ENCODE measurements at regions not wholly inside any gene's neighbourhood (a gene's known extent, or its start where the extent isn't known, plus 50 kb on each side); places are given as distances from the start of the nearest gene placed in this dataset.

DNA sequence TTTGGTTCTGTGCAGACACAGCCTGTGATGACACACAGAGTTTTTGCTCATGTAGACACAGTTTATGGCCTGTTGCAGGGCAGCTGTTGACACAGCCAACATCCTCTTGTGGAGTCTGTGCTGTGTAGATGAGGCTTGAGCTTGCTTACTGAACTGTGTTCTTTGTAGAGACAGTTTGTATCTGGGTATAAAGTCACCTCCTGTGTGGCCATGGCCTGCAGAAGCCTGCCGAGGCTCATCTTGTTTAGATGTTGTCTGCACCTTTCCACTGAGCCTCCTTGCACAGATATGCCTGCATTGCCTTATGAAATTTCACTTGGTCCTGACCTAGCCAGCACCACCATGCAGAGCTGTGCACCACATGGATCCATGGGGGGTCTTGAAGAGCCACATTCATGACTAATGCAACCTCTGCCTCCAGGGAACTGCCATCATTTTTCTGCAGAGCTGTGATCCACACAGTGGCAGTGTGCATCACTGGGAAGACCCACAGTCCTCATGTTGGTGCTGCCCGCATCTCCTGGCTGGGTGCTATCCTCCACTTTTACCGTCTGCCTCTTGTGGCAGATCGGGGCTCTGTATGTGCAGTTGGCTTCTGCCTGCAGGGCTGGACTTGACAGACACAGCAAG is 198.0 kb upstream of the MAMLD1 start:
- ATAC-seq (no peak), DNase-seq (no peak)

DNA sequence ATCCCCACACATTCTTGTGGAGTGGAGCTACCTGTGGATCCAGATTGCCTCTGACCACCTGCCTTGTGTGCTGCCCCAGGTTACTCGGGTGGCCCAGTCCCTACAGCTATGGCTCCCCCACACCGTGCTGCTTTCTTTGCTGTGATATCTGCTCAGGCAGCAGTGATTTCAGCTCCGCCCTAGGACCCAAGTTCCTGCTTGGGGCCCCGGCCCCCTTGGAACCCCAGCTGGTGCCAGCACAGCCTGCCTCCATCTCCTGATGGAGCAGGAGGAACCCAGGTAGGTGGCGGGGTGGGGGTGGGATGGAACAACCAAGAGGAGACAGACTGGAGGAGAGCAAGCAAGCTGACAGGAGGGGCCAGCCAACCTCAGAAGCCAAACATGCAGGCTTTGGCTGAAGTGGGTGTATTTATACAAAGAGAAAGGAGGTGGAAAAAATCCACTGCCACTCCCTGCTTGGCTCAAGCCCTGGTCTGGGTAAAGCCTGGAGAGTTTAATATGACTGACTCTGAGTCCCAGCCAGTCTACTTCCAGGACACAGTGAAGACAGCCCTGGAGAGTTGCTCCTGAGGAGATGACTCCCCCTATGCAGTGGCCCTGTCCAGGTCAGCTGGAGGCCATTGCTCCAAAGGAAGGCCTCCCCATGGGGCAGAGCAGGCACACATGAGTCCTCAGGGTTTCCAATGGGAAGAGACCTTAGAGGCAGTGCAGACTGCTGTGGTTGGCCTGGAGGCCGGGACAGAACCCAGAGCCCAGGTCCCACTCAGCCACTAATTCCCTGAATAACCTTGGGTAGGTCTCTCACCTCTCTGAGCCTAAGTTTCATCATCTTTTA is 197.1 kb upstream of the MAMLD1 start:
- DNase-seq, result no peak
- no peak for ATAC-seq

DNA sequence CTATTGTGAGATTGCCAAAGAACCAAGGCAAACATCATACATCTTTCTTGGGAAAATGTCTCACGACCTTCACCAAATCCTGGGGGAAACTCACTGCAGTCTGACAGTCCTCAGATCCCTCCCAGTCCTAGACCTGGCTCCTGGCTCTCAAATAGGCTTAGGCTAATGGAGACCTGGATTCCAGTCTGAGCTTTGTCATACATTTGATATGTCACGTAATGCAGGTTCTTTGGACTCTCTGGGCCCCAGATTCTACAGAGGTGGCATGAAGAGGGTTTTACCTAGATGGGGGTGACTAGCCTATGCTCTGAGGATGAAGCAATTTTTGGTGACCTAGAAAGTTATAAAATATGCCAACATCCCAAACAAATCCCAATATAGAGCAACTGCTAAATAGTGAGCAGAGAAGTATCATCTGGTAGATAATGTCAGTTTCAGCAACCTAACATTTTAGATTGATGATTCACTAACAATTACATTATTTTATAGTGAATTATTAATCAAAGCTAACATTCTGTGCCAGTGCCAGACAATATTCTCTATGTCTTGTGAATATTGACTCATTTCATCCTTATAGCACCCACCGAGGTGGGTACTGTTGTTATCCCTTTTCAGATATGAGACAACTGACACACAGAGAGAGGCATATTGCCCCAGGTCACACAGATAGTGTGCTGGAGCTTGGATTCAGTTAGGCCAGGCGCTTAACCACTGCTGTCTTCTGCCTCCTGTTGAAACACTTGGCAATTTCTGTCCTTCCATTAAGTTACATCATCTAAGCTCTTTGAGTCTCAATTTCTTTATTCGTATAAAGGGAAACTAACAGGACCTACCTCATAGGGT is 195.4 kb upstream of the MAMLD1 start:
- ATAC-seq, result no peak
- DNase-seq, result no peak

GRCh38 chrX:150182161-150182560 is 181.0 kb upstream of the MAMLD1 start:
- ATAC-seq (no peak), DNase-seq (no peak)

- ATAC-seq, result no peak
- no peak for DNase-seq
Measured at GRCh38 chrX:150184491-150184890, 178.6 kb upstream of the MAMLD1 start.

- no peak for DNase-seq
- no peak for ATAC-seq
Measured at GRCh38 chrX:150185766-150186165, 177.4 kb upstream of the MAMLD1 start.

DNA sequence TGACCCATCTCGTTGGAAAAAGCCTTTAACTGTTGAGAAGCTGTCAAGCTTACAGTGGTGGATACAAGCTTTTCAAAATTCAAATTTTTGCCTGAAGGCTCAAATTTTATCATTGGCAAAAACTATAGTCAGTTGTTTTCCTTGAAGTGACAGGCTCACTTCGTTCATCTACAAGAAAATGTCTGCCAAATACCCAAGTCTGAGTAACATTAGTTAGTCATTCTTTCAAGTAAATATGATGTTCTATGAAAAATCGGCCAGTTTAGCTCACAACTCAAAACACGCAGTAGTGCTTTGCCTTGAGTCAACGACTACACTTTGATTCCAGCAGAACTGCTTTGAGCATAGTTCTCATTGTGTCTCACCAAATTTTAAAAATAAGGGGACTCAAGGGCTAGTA is 170.3 kb upstream of the MAMLD1 start:
- ATAC-seq (no peak), DNase-seq (no peak)

DNA sequence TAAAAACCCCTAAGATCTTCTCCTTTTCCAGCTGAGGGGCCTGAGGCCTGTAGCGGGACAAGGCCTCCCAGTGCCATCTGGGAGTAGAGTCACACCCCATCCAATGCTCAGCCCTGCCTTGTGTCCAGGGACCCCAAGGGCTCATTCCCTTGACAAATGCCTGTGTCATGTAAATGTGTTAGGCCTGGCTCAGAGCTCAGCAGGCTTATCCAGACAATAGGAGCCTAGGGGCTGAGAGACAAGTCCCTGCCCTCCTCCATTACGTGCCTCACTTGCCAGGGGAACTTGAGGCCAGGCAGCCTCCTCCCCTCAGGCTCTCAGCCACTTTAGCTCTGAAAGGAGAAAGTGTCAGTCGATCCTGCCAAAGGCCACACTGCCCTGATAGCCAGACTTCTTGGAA is 166.8 kb upstream of the MAMLD1 start:
- ATAC-seq (no peak), DNase-seq (no peak)

GRCh38 chrX:150197388-150197787 is 165.7 kb upstream of the MAMLD1 start:
- DNase-seq (no peak), ATAC-seq (no peak)

DNA sequence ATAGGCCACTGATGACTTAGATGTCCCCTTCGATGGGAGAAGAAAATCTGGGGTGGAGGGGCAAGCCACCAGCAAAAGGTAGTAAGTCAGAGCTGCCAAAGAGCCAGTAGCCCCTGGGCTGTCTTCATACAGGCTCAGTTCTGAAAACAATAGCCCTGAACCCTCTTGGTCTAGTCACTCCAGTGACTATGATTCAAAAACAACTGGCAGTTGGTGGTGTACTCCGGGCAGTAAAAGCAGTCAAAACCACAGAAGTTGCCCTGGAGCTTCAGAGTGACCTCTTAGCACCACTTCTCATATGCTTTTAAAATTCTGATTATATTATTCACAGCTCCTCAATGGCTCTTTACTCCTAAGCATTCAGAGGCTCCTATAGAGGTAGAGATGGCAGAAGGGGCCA is 164.3 kb upstream of the MAMLD1 start:
- DNase-seq, result no peak
- ATAC-seq, result no peak

DNA sequence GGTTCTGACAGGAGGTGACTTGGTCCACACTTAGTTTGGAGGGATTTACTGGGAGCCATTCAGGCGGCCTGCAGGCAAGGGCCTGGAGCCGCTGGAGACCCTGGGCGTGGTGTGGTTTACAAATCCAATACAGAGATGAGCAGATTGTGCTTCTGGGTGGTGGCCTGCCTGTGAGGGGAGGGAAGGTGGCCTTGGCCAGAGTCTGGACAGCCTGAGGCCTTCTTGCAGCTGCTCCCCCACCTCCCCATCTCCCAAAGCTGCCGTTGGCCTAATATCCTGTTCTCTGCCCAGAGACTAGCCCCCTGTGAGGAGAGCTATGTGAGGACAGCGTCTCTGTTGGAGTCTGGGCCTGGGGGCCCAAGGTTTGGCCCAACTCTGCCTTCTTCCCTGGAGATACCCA is 163.9 kb upstream of the MAMLD1 start:
- DNase-seq, result no peak
- ATAC-seq, result no peak

DNA sequence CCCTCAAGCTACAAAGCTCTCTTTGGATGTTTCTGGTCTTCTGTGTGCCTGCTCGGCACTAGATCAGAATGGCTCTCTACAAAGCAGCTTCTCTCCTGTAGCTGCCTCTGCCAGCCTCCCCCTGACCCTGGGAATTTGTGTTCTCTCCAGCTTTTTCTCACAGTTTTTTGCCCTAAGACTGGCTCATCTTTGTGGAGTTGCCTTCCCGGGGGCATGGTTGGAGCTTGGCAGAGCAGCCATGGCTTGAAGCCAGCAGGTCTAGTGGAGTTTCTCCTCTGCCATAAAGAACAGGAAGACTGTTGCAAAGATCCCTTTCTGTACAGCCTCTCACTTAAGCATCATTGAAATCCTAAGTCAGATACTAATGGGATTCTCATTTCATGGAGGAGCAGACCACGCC is 163.3 kb upstream of the MAMLD1 start:
- ATAC-seq (no peak), DNase-seq (no peak)

- ATAC-seq, result no peak
- no peak for DNase-seq
Measured at GRCh38 chrX:150200361-150200760, 162.8 kb upstream of the MAMLD1 start.

DNA sequence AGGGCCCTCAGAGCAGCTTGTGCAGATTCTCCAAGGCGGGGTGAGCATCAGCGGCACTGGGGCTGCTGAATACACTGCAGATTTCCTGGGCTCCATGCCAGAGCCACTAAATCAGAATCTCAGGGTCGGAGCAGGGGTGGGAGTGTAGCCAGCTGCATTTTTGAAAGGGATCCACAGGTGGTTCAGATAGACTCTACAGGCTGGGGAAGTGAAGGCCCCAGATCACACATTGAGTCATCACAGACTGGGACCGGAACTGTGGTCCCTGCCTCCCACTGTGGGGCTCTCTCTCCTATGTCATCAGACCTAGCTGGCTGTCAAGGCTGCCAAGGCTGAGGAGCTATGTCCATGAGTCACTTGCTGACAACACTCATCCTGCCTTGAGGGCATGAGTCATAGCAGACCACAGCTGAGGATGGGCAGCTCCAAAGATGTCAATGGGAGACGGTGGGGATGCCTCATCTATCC is 162.3 kb upstream of the MAMLD1 start:
- DNase-seq, result peak; percentile 59

GRCh38 chrX:150201391-150201790 is 161.7 kb upstream of the MAMLD1 start:
- ATAC-seq, result no peak
- no peak for DNase-seq

More for the DNA sequence above, 162.3 kb upstream of the MAMLD1 start:
- peak; percentile 99 for ATAC-seq

GRCh38 chrX:150201841-150202240 is 161.3 kb upstream of the MAMLD1 start:
- no peak for DNase-seq
- ATAC-seq, result no peak

DNA sequence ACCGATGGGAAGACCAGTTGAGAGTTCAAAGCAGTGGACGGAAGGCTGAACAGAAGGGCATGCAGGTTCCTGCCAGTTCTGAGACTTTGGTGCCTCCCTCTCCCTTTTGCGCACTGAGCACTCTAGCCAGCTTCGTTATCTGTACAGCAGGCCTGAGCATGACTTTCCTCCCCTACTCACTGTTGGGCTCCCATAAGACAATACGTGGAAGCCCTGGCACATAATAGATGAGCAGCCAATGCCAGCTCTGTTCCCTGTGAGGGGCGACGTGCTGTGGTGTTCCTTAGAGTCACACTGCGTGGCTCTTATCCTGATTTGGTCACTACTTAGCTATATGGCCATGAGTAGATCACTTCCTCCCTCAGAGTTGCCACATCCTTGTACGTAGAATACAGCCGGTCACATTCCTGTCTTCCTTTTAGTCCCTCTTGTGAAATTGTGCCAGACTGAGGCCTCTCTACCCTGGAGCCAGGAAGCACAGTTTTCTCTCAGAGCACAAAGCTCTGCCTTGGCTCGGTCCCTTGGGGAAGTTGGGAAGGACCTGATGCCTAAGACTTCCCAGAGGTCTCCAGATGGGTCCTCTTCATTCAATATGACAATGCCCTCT is 160.4 kb upstream of the MAMLD1 start:
- DNase-seq (no peak), ATAC-seq (no peak)

DNA sequence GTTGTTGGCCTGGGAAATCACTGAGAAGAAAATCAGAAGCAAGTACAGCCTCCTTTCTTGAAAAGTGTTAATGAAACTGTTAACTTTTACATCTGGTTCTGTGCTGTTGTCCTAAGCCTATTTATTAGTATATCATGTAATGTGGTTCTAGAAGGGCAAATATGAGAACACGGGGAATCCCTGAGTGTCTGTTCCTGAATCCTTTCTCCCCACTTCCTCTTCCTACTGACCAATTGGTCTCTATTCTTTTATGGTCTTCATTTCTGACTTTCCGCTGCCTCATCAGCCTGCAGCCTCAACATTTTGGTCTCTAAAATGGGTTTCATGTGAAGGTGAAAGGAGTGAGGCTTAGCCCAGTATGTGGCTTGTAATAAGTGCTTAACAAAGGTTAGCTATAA is 159.9 kb upstream of the MAMLD1 start:
- ATAC-seq, result no peak
- no peak for DNase-seq

- ATAC-seq, result no peak
- DNase-seq, result no peak
Measured at GRCh38 chrX:150205011-150205410, 158.1 kb upstream of the MAMLD1 start.

GRCh38 chrX:150207733-150208132 is 155.4 kb upstream of the MAMLD1 start:
- no peak for DNase-seq
- ATAC-seq, result no peak

DNA sequence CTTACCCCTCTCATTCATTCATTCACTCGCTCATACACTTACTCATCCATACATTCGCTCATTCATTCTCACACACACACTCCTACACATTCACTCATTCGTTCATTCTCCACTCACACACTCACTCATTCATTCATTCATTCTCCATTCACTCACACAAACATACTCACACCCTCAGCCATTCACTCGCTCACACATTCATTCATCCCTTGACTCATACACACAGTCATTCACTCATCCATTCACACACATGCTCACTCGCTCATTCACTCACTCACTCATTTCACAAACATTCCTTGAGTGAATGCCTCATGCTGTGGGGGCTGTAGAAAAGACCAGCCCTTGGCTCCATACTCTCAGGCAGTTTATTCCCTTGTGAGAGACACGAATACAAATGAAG is 151.1 kb upstream of the MAMLD1 start:
- DNase-seq, result no peak
- ATAC-seq, result no peak

DNA sequence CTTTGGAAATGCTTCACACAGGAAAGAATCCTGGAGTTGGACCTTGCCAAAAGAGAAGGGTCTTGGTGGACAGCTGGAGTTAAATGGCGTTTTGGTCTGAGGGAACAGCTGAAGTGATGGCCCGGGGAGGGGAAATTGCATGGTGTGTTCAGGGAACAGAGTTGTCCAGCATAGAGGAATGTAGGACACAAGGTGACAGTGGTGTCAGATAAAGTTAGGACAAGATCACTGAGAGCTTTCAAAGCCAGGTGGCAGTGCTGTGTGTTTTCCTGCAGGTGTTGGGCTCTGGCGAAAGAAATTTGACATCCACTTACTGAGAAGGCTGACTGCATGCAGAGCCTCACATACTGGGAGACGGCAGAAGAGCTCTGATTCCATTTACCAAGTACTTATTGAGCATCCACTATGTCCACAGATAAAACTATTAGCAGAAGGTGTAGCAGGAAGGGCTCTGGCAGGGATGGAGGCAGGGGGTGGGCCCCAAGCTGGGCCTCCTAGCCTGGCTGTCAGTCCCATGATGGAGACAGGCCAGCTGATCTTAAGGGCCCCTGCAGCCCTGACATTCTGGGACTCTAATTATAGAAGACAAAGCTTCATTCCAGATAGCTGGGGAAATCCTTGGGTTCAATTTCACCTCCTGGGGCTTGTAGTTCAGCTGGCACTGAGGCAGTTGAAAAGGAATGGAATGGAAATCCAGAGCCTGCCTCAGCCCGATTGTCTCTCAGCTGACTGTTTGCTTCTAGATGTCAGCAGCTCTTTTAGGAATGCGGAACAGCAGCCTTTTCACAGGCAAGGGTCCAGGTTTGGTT is 150.2 kb upstream of the MAMLD1 start:
- ATAC-seq (no peak), DNase-seq (no peak)
